ENCODE measurements at regions not wholly inside any gene's neighbourhood (a gene's known extent, or its start where the extent isn't known, plus 50 kb on each side); places are given as distances from the start of the nearest gene placed in this dataset.

DNA sequence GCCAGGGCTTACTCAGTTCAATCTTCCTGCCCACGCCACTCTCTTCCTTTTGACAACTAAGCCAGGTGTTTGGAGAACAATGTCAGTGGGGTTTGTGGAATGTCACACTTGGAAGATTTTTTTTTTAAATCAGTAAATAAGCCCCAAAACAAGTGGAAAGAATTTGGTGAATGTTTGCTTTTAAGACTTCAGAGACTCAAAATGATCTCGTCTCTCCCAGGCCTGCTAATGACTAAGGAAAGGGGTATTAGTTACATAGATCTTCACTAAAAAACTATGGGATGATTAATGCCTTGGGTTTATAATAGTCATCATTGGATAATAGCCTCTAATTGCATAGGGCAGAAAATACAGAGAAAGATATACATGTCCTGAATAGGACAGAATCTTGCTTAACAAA lies 166.4 kb downstream of the DMRT2 start:
- Histone ChIP-seq H3K4me3 (ENCODE audit: insufficient read length, low read depth) (no peak overlapping the region), H3K4me1 (ENCODE audit: insufficient read depth, insufficient read length) (no peaks in the 10 kb centered on the region), H3K9ac (ENCODE audit: insufficient read length, low read depth) (no peak overlapping the region), H3K27me3 (ENCODE audit: insufficient read depth, insufficient read length) (no peaks in the 10 kb centered on the region), H3K36me3 (ENCODE audit: insufficient read depth, insufficient read length, low read length) (no peaks in the 10 kb centered on the region), H3K9me3 (ENCODE audit: insufficient read depth, low read length) (no peaks in the 10 kb centered on the region)
- TF ChIP-seq SUZ12 (IDR thresholded peaks at IDR 0.05; ENCODE audit: extremely low read depth, insufficient read depth, insufficient read length) = no peak
- no peak for TF ChIP-seq ZNF274 (IDR thresholded peaks at IDR 0.05; ENCODE audit: low read depth, low read length)
- no peak for TF ChIP-seq YY1 (IDR thresholded peaks at IDR 0.05; ENCODE audit: insufficient read depth, insufficient read length)
- no peak for DNase-seq (ENCODE audit: low read depth, low spot score)

DNA sequence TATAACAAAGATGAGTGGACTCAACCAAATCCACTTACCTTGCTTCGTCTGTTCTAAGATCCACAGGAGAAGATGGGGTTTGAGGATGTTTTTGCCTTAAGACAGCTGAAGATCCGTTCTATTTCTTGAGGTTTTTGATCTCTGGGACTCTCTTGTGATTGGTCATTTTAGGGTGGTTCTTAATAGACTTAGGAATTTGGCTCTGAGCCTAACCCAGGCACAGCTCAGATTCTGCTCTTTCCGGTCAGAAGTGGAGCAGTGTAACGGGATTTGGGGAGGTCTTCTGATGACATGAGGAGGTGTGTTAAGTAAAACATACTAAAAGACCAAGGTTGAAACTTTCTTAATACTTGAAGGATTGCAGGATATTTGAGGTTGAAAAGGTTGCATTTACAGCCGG lies 166.9 kb downstream of the DMRT2 start:
- no peaks in the 10 kb centered on the region for H3K4me1 ChIP-seq (ENCODE audit: insufficient read depth, insufficient read length)
- no peaks in the 10 kb centered on the region for H3K36me3 ChIP-seq (ENCODE audit: insufficient read depth, insufficient read length, low read length)
- no peaks in the 10 kb centered on the region for H3K27me3 ChIP-seq (ENCODE audit: insufficient read depth, insufficient read length)
- DNase-seq (ENCODE audit: low read depth, low spot score) = no peak
- TF ChIP-seq SUZ12 (IDR thresholded peaks at IDR 0.05; ENCODE audit: extremely low read depth, insufficient read depth, insufficient read length) = no peak
- no peak for TF ChIP-seq YY1 (IDR thresholded peaks at IDR 0.05; ENCODE audit: insufficient read depth, insufficient read length)
- no peak for TF ChIP-seq ZNF274 (IDR thresholded peaks at IDR 0.05; ENCODE audit: low read depth, low read length)
- no peaks in the 10 kb centered on the region for H3K9me3 ChIP-seq (ENCODE audit: insufficient read depth, low read length)
- H3K9ac ChIP-seq (ENCODE audit: insufficient read length, low read depth) = no peak overlapping the region
- H3K4me3 ChIP-seq (ENCODE audit: insufficient read length, low read depth) = no peak overlapping the region

DNA sequence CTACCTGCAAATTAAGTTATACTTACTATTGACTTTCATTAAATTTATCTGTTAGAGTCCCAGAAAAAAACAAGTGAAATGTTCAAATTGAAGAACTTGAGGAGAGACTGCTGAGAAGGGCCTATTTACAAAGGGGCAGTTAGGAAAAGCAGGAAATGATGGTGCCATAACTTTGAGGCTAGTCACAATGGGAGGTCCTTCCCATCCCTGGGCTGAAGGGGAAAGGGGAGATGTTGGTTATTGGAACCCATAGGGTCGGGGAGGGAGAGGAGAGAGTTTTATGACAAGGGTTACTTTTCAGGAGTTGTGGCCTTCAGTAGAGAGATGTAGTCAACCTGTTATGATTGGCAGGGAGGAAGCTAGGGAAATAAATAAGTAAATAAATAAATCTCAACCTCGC lies 169.1 kb downstream of the DMRT2 start:
- no peaks in the 10 kb centered on the region for H3K36me3 ChIP-seq (ENCODE audit: insufficient read depth, insufficient read length, low read length)
- H3K9me3 ChIP-seq (ENCODE audit: insufficient read depth, low read length) = peaks cover 6% of the 10 kb centered on the region; the same call in 1 of the 2 replicates
- H3K4me1 ChIP-seq (ENCODE audit: insufficient read depth, insufficient read length) = no peaks in the 10 kb centered on the region
- no peak overlapping the region for H3K4me3 ChIP-seq (ENCODE audit: insufficient read length, low read depth)
- H3K27me3 ChIP-seq (ENCODE audit: insufficient read depth, insufficient read length) = no peaks in the 10 kb centered on the region
- no peak overlapping the region for H3K9ac ChIP-seq (ENCODE audit: insufficient read length, low read depth)
- no peak for DNase-seq (ENCODE audit: low read depth, low spot score)
- TF ChIP-seq YY1 (IDR thresholded peaks at IDR 0.05; ENCODE audit: insufficient read depth, insufficient read length) = no peak
- TF ChIP-seq ZNF274 (IDR thresholded peaks at IDR 0.05; ENCODE audit: low read depth, low read length) = no peak
- no peak for TF ChIP-seq SUZ12 (IDR thresholded peaks at IDR 0.05; ENCODE audit: extremely low read depth, insufficient read depth, insufficient read length)

DNA sequence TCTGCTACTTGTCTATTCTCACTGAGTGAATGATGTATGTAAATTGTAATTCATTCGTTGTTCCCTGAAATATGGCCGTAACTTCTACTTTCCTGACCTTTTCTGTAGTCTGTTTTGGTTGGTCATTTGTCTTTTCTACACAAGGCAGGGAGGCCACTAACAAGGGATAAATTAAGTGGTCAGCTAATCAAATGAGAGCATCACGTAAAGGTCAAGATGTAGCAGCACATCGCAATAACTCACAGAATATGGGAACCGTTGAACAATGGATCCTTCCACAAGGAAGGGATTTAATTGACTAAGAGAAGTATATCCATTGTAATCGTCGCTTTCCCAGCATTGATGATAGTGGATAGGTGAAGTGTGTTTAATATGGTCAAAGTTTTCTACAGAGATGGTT lies 171.1 kb downstream of the DMRT2 start:
- H3K4me3 ChIP-seq (ENCODE audit: insufficient read length, low read depth) = no peak overlapping the region
- no peak overlapping the region for H3K9ac ChIP-seq (ENCODE audit: insufficient read length, low read depth)
- DNase-seq (ENCODE audit: low read depth, low spot score) = no peak
- H3K27me3 ChIP-seq (ENCODE audit: insufficient read depth, insufficient read length) = no peaks in the 10 kb centered on the region
- H3K4me1 ChIP-seq (ENCODE audit: insufficient read depth, insufficient read length) = no peaks in the 10 kb centered on the region
- peaks cover 6% of the 10 kb centered on the region; the same call in 1 of the 2 replicates for H3K9me3 ChIP-seq (ENCODE audit: insufficient read depth, low read length)
- TF ChIP-seq YY1 (IDR thresholded peaks at IDR 0.05; ENCODE audit: insufficient read depth, insufficient read length) (no peak), SUZ12 (IDR thresholded peaks at IDR 0.05; ENCODE audit: extremely low read depth, insufficient read depth, insufficient read length) (no peak), ZNF274 (IDR thresholded peaks at IDR 0.05; ENCODE audit: low read depth, low read length) (no peak)
- no peaks in the 10 kb centered on the region for H3K36me3 ChIP-seq (ENCODE audit: insufficient read depth, insufficient read length, low read length)

DNA sequence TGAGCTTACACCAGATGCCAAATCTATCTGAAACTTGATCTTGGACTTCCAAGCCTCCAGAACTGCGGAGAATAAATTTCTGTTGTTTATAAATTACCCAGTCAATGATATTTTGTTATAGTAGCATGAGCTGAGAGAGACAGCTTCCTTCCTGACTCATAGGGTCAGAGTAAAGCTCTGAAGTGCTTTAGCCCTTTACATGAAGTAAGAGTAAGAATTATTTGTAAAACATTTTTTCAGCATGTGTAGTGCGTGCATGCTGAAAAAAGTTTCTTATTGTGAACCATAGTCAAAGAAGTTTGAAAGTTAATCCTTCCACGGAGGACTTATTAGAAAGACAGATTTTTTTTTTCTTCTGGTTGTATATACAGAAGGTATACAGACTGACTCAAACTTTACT lies 172.4 kb downstream of the DMRT2 start:
- H3K36me3 ChIP-seq (ENCODE audit: insufficient read depth, insufficient read length, low read length) = no peaks in the 10 kb centered on the region
- TF ChIP-seq YY1 (IDR thresholded peaks at IDR 0.05; ENCODE audit: insufficient read depth, insufficient read length) (no peak), ZNF274 (IDR thresholded peaks at IDR 0.05; ENCODE audit: low read depth, low read length) (no peak), SUZ12 (IDR thresholded peaks at IDR 0.05; ENCODE audit: extremely low read depth, insufficient read depth, insufficient read length) (no peak)
- no peaks in the 10 kb centered on the region for H3K27me3 ChIP-seq (ENCODE audit: insufficient read depth, insufficient read length)
- H3K9ac ChIP-seq (ENCODE audit: insufficient read length, low read depth) = no peak overlapping the region
- DNase-seq (ENCODE audit: low read depth, low spot score) = no peak
- H3K4me1 ChIP-seq (ENCODE audit: insufficient read depth, insufficient read length) = no peaks in the 10 kb centered on the region
- H3K9me3 ChIP-seq (ENCODE audit: insufficient read depth, low read length) = peaks cover 6% of the 10 kb centered on the region; the same call in 1 of the 2 replicates
- no peak overlapping the region for H3K4me3 ChIP-seq (ENCODE audit: insufficient read length, low read depth)

DNA sequence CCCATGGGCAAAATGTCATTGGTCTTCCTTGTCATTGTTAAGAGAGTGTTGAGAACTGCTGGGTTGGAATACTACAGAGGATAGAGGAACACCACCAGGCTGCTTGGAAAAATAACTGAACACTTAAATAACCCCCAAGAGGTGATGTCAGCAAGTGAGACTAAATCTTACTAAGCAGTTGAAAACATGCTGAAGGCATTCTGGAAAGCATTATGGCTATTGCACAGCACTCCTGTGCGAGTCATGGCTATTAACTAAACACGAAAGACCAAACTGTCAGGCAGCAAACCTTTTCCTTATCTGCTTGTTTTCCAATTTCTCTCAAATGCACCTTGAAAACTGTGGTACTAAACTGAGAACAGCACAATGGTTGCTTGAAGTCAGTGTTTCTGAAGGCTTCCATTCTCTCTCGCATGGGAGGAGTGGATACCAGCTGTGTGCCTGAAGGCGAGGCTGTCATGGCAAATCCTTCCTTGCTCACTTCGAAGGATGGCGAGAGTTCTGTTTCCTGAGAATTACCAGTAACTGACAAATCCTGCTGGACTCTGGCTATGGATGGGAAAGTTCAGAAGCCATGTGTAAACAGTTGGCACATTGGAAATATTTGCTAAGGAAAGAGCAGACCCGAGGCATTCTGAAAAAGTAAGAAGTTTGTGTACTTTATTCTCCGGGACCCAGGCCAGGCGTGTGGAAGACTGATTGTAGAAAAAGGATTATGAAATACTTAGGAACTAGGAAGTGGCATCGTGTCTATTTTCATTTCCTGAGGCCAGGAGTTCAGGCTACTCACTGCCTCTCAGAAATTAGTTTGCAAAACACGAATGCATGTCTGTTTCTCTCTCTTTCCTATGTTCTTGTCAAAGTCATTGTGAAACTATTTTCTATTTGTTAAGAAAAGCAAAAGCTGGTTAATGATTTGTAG lies 182.1 kb downstream of the DMRT2 start:
- H3K9me3 ChIP-seq (ENCODE audit: insufficient read depth, low read length) = peaks cover 8% of the 10 kb centered on the region; the same call in 1 of the 2 replicates
- no peak overlapping the region for H3K4me3 ChIP-seq (ENCODE audit: insufficient read length, low read depth)
- no peaks in the 10 kb centered on the region for H3K4me1 ChIP-seq (ENCODE audit: insufficient read depth, insufficient read length)
- DNase-seq (ENCODE audit: low read depth, low spot score) = no peak
- no peak for TF ChIP-seq SUZ12 (IDR thresholded peaks at IDR 0.05; ENCODE audit: extremely low read depth, insufficient read depth, insufficient read length)
- TF ChIP-seq ZNF274 (IDR thresholded peaks at IDR 0.05; ENCODE audit: low read depth, low read length) = no peak
- no peak for TF ChIP-seq YY1 (IDR thresholded peaks at IDR 0.05; ENCODE audit: insufficient read depth, insufficient read length)
- no peak overlapping the region for H3K9ac ChIP-seq (ENCODE audit: insufficient read length, low read depth)
- H3K27me3 ChIP-seq (ENCODE audit: insufficient read depth, insufficient read length) = no peaks in the 10 kb centered on the region
- H3K36me3 ChIP-seq (ENCODE audit: insufficient read depth, insufficient read length, low read length) = no peaks in the 10 kb centered on the region

DNA sequence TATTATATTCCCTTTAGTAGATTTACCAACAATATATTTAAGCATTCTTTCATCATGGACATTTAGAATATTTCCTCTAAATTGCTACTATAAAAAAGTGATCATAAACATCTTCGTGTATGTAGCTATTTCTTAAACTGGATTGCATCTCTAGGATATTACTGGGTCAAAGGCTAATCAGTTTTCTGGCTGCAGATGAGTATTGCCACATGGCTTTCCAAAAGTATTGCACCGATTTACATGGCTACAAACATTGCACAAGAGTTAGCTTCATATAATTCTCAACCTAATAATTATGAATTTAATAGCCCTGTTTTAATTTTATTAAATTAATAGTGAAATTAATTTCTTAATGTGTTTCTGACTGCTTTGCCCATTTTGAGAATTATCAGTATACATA lies 183.4 kb downstream of the DMRT2 start:
- H3K9ac ChIP-seq (ENCODE audit: insufficient read length, low read depth) = no peak overlapping the region
- no peaks in the 10 kb centered on the region for H3K27me3 ChIP-seq (ENCODE audit: insufficient read depth, insufficient read length)
- no peaks in the 10 kb centered on the region for H3K4me1 ChIP-seq (ENCODE audit: insufficient read depth, insufficient read length)
- no peak for DNase-seq (ENCODE audit: low read depth, low spot score)
- peaks cover 12% of the 10 kb centered on the region; the same call in 1 of the 2 replicates for H3K9me3 ChIP-seq (ENCODE audit: insufficient read depth, low read length)
- TF ChIP-seq YY1 (IDR thresholded peaks at IDR 0.05; ENCODE audit: insufficient read depth, insufficient read length) = no peak
- no peak for TF ChIP-seq ZNF274 (IDR thresholded peaks at IDR 0.05; ENCODE audit: low read depth, low read length)
- TF ChIP-seq SUZ12 (IDR thresholded peaks at IDR 0.05; ENCODE audit: extremely low read depth, insufficient read depth, insufficient read length) = no peak
- H3K36me3 ChIP-seq (ENCODE audit: insufficient read depth, insufficient read length, low read length) = no peaks in the 10 kb centered on the region
- H3K4me3 ChIP-seq (ENCODE audit: insufficient read length, low read depth) = no peak overlapping the region

All from NT2/D1 (cell line).